ENCODE measurements at regions not wholly inside any gene's neighbourhood (a gene's known extent, or its start where the extent isn't known, plus 50 kb on each side); places are given as distances from the start of the nearest gene placed in this dataset.

GRCh38 chr11:28401446-28401845 lies 293.3 kb downstream of the METTL15 start:
- TF ChIP-seq, protein P1, sequence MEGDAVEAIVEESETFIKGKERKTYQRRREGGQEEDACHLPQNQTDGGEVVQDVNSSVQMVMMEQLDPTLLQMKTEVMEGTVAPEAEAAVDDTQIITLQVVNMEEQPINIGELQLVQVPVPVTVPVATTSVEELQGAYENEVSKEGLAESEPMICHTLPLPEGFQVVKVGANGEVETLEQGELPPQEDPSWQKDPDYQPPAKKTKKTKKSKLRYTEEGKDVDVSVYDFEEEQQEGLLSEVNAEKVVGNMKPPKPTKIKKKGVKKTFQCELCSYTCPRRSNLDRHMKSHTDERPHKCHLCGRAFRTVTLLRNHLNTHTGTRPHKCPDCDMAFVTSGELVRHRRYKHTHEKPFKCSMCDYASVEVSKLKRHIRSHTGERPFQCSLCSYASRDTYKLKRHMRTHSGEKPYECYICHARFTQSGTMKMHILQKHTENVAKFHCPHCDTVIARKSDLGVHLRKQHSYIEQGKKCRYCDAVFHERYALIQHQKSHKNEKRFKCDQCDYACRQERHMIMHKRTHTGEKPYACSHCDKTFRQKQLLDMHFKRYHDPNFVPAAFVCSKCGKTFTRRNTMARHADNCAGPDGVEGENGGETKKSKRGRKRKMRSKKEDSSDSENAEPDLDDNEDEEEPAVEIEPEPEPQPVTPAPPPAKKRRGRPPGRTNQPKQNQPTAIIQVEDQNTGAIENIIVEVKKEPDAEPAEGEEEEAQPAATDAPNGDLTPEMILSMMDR (IDR thresholded peaks at IDR 0.05; ENCODE audit: borderline replicate concordance, control extremely low read depth, extremely low read depth, insufficient read depth, missing control alignments): no peak
- DNase-seq (ENCODE audit: low spot score): no peak
- in situ Hi-C loops (cut with MboI; ENCODE audit: low sequenced_read_pairs, unreplicated experiment): no loop called here

GRCh38 chr11:28400331-28401100 lies 292.3 kb downstream of the METTL15 start:
- TF ChIP-seq, protein P1 (IDR thresholded peaks at IDR 0.05; ENCODE audit: borderline replicate concordance, control extremely low read depth, extremely low read depth, insufficient read depth, missing control alignments): no peak
- in situ Hi-C loops (cut with MboI; ENCODE audit: low sequenced_read_pairs, unreplicated experiment): no loop called here
- no peak for DNase-seq (ENCODE audit: low spot score)

GRCh38 chr11:28393348-28393747 lies 285.2 kb downstream of the METTL15 start:
- DNase-seq (ENCODE audit: low spot score): no peak
- in situ Hi-C loops (cut with MboI; ENCODE audit: low sequenced_read_pairs, unreplicated experiment): no loop called here
- TF ChIP-seq, protein P1 (IDR thresholded peaks at IDR 0.05; ENCODE audit: borderline replicate concordance, control extremely low read depth, extremely low read depth, insufficient read depth, missing control alignments): no peak

GRCh38 chr11:28384418-28384817 lies 276.2 kb downstream of the METTL15 start:
- TF ChIP-seq, protein P1 (IDR thresholded peaks at IDR 0.05; ENCODE audit: borderline replicate concordance, control extremely low read depth, extremely low read depth, insufficient read depth, missing control alignments): no peak
- no peak for DNase-seq (ENCODE audit: low spot score)
- in situ Hi-C loops (cut with MboI; ENCODE audit: low sequenced_read_pairs, unreplicated experiment): no loop called here

DNA sequence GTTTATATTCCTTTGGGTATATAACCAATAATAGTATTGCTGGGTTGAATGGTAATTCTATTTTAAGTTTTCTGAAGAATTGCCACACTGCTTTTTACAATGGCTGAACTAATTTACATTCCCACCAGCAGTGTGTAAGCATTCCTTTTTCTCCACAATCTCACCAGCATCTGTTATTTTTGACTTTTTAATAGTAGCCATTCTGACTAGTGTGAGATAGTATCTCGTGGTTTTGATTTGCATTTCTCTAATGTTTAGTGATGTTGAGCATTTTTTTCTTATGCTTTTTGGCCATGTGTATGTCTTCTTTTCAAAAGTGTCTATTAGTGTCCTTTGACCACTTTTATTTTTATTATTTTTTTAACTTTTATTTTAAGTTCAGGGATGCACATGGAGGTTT lies 275.3 kb downstream of the METTL15 start:
- TF ChIP-seq, protein P1 (IDR thresholded peaks at IDR 0.05; ENCODE audit: borderline replicate concordance, control extremely low read depth, extremely low read depth, insufficient read depth, missing control alignments): no peak
- in situ Hi-C loops (cut with MboI; ENCODE audit: low sequenced_read_pairs, unreplicated experiment): no loop called here
- DNase-seq (ENCODE audit: low spot score): no peak

Measured in GM13976 (cell line).